ENCODE measurements at regions not wholly inside any gene's neighbourhood (a gene's known extent, or its start where the extent isn't known, plus 50 kb on each side); places are given as distances from the start of the nearest gene placed in this dataset.

DNA sequence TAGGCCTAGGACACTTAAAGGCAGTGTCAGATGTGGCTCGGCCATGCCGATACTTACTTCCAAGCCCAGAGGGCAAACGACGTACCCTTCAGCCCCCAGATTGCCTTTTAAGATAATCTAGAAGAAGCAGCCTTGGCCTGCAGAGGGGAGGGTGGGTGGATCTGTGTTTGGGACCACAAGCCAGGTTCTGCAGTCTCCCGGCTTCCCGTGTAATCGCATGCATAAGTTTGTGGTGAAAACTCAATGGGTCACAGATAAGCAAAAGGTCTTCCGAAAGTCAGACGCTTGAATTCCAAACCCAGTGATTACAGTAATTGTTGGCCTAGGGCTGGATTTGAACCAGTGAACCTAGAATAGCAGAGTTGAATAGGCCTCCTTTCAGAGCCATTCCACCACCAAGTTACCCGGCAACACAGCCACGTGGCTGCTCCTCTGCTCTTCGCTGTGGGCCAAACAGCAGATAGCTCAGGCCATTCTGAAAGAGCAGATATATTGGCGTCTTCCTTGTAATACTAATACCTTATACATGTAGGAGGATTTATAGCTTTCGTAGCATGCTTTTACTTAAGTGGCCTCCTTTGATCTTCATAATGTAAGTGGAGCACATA, 170.8 kb upstream of the CADM1 start:
- Mint-ChIP-seq H3K27me3 (ENCODE audit: low read depth) (peaks cover 9% of the 10 kb centered on the region), H3K36me3 (ENCODE audit: low read depth) (no peaks in the 10 kb centered on the region), H3K4me1 (peaks cover 21% of the 10 kb centered on the region), H3K4me3 (no peak overlapping the region), H3K27ac (ENCODE audit: unreplicated experiment) (no peak overlapping the region), H3K9me3 (no peaks in the 10 kb centered on the region)
- TF ChIP-seq, protein P1, sequence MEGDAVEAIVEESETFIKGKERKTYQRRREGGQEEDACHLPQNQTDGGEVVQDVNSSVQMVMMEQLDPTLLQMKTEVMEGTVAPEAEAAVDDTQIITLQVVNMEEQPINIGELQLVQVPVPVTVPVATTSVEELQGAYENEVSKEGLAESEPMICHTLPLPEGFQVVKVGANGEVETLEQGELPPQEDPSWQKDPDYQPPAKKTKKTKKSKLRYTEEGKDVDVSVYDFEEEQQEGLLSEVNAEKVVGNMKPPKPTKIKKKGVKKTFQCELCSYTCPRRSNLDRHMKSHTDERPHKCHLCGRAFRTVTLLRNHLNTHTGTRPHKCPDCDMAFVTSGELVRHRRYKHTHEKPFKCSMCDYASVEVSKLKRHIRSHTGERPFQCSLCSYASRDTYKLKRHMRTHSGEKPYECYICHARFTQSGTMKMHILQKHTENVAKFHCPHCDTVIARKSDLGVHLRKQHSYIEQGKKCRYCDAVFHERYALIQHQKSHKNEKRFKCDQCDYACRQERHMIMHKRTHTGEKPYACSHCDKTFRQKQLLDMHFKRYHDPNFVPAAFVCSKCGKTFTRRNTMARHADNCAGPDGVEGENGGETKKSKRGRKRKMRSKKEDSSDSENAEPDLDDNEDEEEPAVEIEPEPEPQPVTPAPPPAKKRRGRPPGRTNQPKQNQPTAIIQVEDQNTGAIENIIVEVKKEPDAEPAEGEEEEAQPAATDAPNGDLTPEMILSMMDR (conservative IDR thresholded peaks at IDR 0.05): no peak
- DNase-seq (ENCODE audit: low read depth, low spot score): no peak

DNA sequence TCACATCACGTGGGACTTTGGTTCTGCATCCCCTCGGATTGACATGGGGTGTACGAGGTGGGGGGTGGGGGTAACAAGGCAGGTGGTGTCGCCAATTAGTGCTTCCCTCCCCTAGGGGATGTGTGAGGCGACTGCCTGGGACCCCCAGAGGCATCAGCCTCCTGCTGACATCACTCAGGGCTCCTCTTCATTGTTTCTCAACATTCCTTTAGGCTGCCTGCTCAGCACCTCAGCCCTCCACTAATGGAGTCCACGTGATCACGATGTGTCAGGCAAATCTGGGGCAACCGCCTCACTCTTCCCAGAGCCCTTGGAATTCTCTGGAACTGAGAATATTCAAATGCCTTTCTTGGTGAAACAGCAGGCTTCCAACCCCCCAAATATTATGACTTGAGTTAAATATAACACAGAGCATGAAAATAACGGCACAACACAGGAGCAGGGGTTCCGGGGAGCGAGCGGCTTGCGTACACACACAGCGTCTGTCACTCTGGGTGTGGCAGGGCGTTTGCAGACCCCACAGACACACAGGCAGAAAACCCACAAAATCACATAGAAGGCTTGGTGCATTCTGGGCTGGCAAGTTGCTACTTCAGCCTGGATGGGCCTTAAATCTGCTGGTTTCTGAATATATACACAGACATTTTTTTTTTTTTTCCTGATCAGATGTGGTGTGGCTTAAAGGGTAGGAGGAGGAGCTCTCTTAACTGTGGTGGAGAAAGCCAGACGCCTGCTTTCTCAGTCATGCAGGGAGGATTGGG, 170.1 kb upstream of the CADM1 start:
- DNase-seq (ENCODE audit: low read depth, low spot score): no peak
- Mint-ChIP-seq H3K27ac (ENCODE audit: unreplicated experiment) (no peak overlapping the region), H3K27me3 (ENCODE audit: low read depth) (peaks cover 9% of the 10 kb centered on the region), H3K9me3 (no peaks in the 10 kb centered on the region), H3K4me3 (no peak overlapping the region), H3K36me3 (ENCODE audit: low read depth) (no peaks in the 10 kb centered on the region), H3K4me1 (peaks cover 21% of the 10 kb centered on the region)
- TF ChIP-seq, protein P1 (conservative IDR thresholded peaks at IDR 0.05): no peak

DNA sequence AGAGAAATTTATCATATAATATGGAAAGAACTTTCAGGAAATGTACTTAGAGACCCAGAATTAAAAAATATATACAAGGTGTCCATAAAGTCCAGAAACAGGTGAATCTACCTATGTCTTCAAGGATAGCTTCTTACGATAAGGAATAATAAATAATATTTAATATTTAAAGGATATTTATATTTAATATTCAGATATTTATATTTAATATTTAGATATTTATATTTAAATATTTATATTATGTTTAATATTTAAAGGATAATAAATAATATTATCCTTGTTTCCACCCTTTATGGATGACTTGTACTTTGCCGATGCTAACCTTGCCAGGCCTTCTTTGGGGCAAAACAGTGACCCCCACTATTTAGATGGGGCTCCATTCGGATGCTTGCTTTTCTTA, 169.5 kb upstream of the CADM1 start:
- Mint-ChIP-seq H3K27ac (ENCODE audit: unreplicated experiment) (no peak overlapping the region), H3K9me3 (no peaks in the 10 kb centered on the region), H3K4me3 (no peak overlapping the region), H3K4me1 (peaks cover 21% of the 10 kb centered on the region), H3K27me3 (ENCODE audit: low read depth) (peaks cover 12% of the 10 kb centered on the region), H3K36me3 (ENCODE audit: low read depth) (no peaks in the 10 kb centered on the region)
- DNase-seq (ENCODE audit: low read depth, low spot score): no peak
- TF ChIP-seq, protein P1 (conservative IDR thresholded peaks at IDR 0.05): no peak

DNA sequence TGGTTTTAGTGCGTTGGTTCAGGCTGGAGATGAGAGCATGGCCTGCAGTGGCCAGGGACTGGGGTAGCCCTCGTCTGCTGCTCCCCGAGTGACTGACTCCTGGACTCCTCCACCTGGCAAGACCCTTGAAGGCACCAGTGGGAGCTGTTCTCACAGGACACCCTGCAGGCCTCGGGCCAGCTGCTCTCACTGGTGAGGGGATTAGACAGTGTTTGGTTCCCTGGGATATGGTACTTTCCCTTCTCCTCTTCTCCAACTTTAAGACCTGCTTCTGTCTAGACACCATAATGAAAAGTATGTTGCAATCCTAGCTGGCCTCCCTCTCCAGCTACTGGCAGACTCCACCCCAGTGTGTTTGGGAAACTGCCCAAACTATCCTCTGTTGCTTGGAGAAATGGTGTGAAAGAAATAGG, 168.8 kb upstream of the CADM1 start:
- no peak overlapping the region for H3K27ac Mint-ChIP-seq (ENCODE audit: unreplicated experiment)
- H3K4me3 Mint-ChIP-seq: no peak overlapping the region
- DNase-seq (ENCODE audit: low read depth, low spot score): no peak
- TF ChIP-seq, protein P1 (conservative IDR thresholded peaks at IDR 0.05): no peak
- H3K36me3 Mint-ChIP-seq (ENCODE audit: low read depth): no peaks in the 10 kb centered on the region
- H3K9me3 Mint-ChIP-seq: no peaks in the 10 kb centered on the region
- peaks cover 21% of the 10 kb centered on the region for H3K4me1 Mint-ChIP-seq
- peaks cover 15% of the 10 kb centered on the region for H3K27me3 Mint-ChIP-seq (ENCODE audit: low read depth)

DNA sequence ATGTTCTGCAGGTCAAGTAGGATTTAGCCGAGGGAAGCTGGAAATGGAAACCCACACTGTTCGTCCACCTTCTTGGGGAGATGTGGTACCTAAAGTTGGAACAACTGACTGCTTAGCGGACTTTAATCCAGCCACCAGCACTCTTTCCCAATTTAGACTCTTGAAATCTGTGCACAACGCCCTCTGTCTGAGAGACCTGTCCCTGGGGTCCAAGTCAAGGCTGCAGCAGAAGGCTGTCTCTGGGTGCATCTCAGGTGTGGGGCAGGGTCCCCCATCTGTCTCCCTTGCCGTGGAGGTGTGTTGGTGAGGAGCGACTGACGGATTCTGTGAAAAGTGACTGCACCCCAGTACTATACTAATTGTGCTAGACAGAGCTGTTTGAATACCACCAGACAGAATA, 168.2 kb upstream of the CADM1 start:
- no peaks in the 10 kb centered on the region for H3K9me3 Mint-ChIP-seq
- peaks cover 22% of the 10 kb centered on the region for H3K4me1 Mint-ChIP-seq
- TF ChIP-seq, protein P1 (conservative IDR thresholded peaks at IDR 0.05): no peak
- peaks cover 15% of the 10 kb centered on the region for H3K27me3 Mint-ChIP-seq (ENCODE audit: low read depth)
- no peak overlapping the region for H3K27ac Mint-ChIP-seq (ENCODE audit: unreplicated experiment)
- no peaks in the 10 kb centered on the region for H3K36me3 Mint-ChIP-seq (ENCODE audit: low read depth)
- DNase-seq (ENCODE audit: low read depth, low spot score): no peak
- no peak overlapping the region for H3K4me3 Mint-ChIP-seq
